ENCODE measurements at regions not wholly inside any gene's neighbourhood (a gene's known extent, or its start where the extent isn't known, plus 50 kb on each side); places are given as distances from the start of the nearest gene placed in this dataset.
A peak's percentile ranks its signal among the peaks of the same experiment; 100 is the strongest.

GRCh38 chr4:22906045-22906444 lies 213.3 kb downstream of the GBA3 start:
- no peak overlapping the region for H3K4me3 ChIP-seq (ENCODE audit: low read depth, low read length)
- TF ChIP-seq CTCF (IDR thresholded peaks at IDR 0.05; ENCODE audit: borderline replicate concordance, insufficient read depth, low read depth, low read length), result no peak

GRCh38 chr4:22903913-22904312 lies 211.2 kb downstream of the GBA3 start:
- H3K4me3 ChIP-seq (ENCODE audit: low read depth, low read length), result no peak overlapping the region
- no peak for TF ChIP-seq CTCF (IDR thresholded peaks at IDR 0.05; ENCODE audit: borderline replicate concordance, insufficient read depth, low read depth, low read length)

DNA sequence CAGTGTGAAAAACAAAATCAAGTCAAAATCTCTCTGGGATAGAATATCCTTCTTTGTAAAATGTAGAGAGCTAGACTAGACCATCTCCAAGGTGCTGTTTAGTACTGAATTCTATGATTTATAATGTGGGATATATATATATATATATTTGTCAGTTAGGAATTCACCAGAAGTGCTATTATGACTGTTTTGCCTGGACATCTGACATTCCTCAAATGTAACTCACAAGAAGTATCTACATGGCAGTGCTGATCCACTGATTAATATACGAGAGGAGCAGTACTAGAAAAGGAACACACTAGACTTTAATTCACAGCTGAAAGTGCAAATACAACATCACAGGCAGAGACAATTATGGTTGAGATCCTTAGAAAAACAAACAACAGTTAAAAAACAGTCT lies 208.9 kb downstream of the GBA3 start:
- TF ChIP-seq CTCF (IDR thresholded peaks at IDR 0.05; ENCODE audit: borderline replicate concordance, insufficient read depth, low read depth, low read length), result no peak
- H3K4me3 ChIP-seq (ENCODE audit: low read depth, low read length), result no peak overlapping the region

- H3K4me3 ChIP-seq (ENCODE audit: low read depth, low read length), result no peak overlapping the region
- no peak for TF ChIP-seq CTCF (IDR thresholded peaks at IDR 0.05; ENCODE audit: borderline replicate concordance, insufficient read depth, low read depth, low read length)
Observed at GRCh38 chr4:22900876-22901275, 208.1 kb downstream of the GBA3 start.

GRCh38 chr4:22897520-22898108 lies 204.9 kb downstream of the GBA3 start:
- H3K4me3 ChIP-seq (ENCODE audit: low read depth, low read length), result no peak overlapping the region
- peak; percentile 66; the same call in 1 of the 2 replicates for TF ChIP-seq CTCF (IDR thresholded peaks at IDR 0.05; ENCODE audit: borderline replicate concordance, insufficient read depth, low read depth, low read length)

- no peak for TF ChIP-seq CTCF (IDR thresholded peaks at IDR 0.05; ENCODE audit: borderline replicate concordance, insufficient read depth, low read depth, low read length)
- no peak overlapping the region for H3K4me3 ChIP-seq (ENCODE audit: low read depth, low read length)
Observed at GRCh38 chr4:22895482-22895881, 202.7 kb downstream of the GBA3 start.

DNA sequence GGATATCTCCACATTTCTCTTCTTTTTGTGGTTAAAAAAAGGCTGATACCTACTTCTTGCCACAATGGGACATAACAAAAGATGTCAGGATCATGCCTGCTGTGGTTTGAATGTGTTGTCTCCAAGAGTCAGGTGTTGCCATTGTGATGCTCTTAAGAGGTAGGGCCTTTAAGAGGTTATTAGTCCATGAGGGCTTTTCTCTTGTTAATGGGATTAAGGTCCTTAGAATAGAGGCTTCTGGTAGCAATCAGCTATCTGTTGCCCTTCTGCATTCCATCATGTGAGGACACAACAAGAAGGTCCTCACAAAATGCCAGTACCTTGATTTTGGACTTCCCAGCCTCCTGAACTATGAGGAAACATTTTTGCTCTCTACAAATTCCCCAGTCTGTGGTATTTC lies 191.4 kb downstream of the GBA3 start:
- TF ChIP-seq CTCF (IDR thresholded peaks at IDR 0.05; ENCODE audit: borderline replicate concordance, insufficient read depth, low read depth, low read length), result no peak
- no peak overlapping the region for H3K4me3 ChIP-seq (ENCODE audit: low read depth, low read length)
